Activated T-cell treated with anti-CD3 and anti-CD28 coated beads, Interleukin-2, amount 50 U/mL, for 72 hours (primary cell): ENCODE measurements at regions not wholly inside any gene's neighbourhood (a gene's known extent, or its start where the extent isn't known, plus 50 kb on each side); places are given as distances from the start of the nearest gene placed in this dataset.

ENCODE experiments used
- ATAC-seq, 2 donors: fragments of 150-1000 bp; cut with Tn5 transposase; replicated peaks in 1 of 2; 2 replicates each; pipeline ENCODE4 v1.10.0; 2021; ENCODE audit warnings: moderate library complexity in 2 of 2, mild to moderate bottlenecking in 1 of 2
- DNase-seq, 2 donors: peaks; one replicate each; pipeline ENCODE4 v3.0.0; 2021 to 2022; ENCODE audit warnings: mixed read lengths in 1 of 2
- H3K27ac Mint-ChIP-seq: one replicate; pipeline ENCODE4 v1.8.0; 2022; ENCODE audit warnings: mild to moderate bottlenecking, moderate library complexity, mixed read lengths
- H3K27me3 Mint-ChIP-seq: one replicate; pipeline ENCODE4 v1.8.0; 2022; ENCODE audit warnings: low read depth, mixed read lengths
- H3K36me3 Mint-ChIP-seq, 2 donors: one replicate each; pipeline ENCODE4 v1.8.0; 2022; ENCODE audit warnings: mixed read lengths in 2 of 2, mild to moderate bottlenecking in 1 of 2; ENCODE audit not compliant: insufficient read depth in 2 of 2
- H3K4me1 Mint-ChIP-seq: one replicate; pipeline ENCODE4 v1.8.0; 2022; ENCODE audit warnings: low read depth, mixed read lengths
- H3K4me3 Mint-ChIP-seq, 2 donors: one replicate each; pipeline ENCODE4 v1.8.0; 2022; ENCODE audit warnings: mild to moderate bottlenecking in 2 of 2, mixed read lengths in 2 of 2, moderate library complexity in 2 of 2
- H3K9me3 Mint-ChIP-seq, 2 donors: one replicate each; pipeline ENCODE4 v1.8.0; 2022; ENCODE audit warnings: mixed read lengths in 2 of 2

GRCh38 chr11:69968396-69969347 is 109.4 kb upstream of the ANO1 start:
- no peak for DNase-seq
- peaks cover 6% of the 10 kb centered on the region for H3K27me3 Mint-ChIP-seq
- H3K9me3 Mint-ChIP-seq = no peaks in the 10 kb centered on the region
- H3K27ac Mint-ChIP-seq = no peak overlapping the region
- no peak overlapping the region for H3K4me3 Mint-ChIP-seq
- H3K4me1 Mint-ChIP-seq = peaks cover 17% of the 10 kb centered on the region
- H3K36me3 Mint-ChIP-seq = no peaks in the 10 kb centered on the region
- ATAC-seq = no peak

- DNase-seq = peak in 1 of 2 donors; percentile 21
- no peak overlapping the region for H3K27ac Mint-ChIP-seq
- no peaks in the 10 kb centered on the region for H3K9me3 Mint-ChIP-seq
- ATAC-seq = peak in 1 of 2 donors; percentile 34
- peaks cover 17% of the 10 kb centered on the region for H3K4me1 Mint-ChIP-seq
- no peaks in the 10 kb centered on the region for H3K36me3 Mint-ChIP-seq
- H3K4me3 Mint-ChIP-seq = peak overlapping the region; percentile 2 to 77
- H3K27me3 Mint-ChIP-seq = peaks cover 6% of the 10 kb centered on the region
Measured at GRCh38 chr11:69969890-69970784, 108.0 kb upstream of the ANO1 start.

GRCh38 chr11:69970785-69971535 is 107.2 kb upstream of the ANO1 start:
- Mint-ChIP-seq H3K27ac (no peak overlapping the region), H3K27me3 (peaks cover 6% of the 10 kb centered on the region), H3K4me1 (peaks cover 17% of the 10 kb centered on the region), H3K36me3 (no peaks in the 10 kb centered on the region), H3K9me3 (no peaks in the 10 kb centered on the region), H3K4me3 (no peak overlapping the region)
- DNase-seq = no peak
- ATAC-seq = no peak

GRCh38 chr11:69971741-69972140 is 106.4 kb upstream of the ANO1 start:
- no peak overlapping the region for H3K4me3 Mint-ChIP-seq
- no peaks in the 10 kb centered on the region for H3K36me3 Mint-ChIP-seq
- H3K9me3 Mint-ChIP-seq = no peaks in the 10 kb centered on the region
- DNase-seq = no peak
- peak in 1 of 2 donors; percentile 44 for ATAC-seq
- H3K4me1 Mint-ChIP-seq = peaks cover 17% of the 10 kb centered on the region
- H3K27ac Mint-ChIP-seq = no peak overlapping the region
- peaks cover 6% of the 10 kb centered on the region for H3K27me3 Mint-ChIP-seq

- Mint-ChIP-seq H3K27me3 (peaks cover 6% of the 10 kb centered on the region), H3K27ac (no peak overlapping the region), H3K4me1 (peaks cover 17% of the 10 kb centered on the region), H3K4me3 (no peak overlapping the region), H3K36me3 (no peaks in the 10 kb centered on the region), H3K9me3 (no peaks in the 10 kb centered on the region)
- ATAC-seq (peak; percentile 44 to 58), DNase-seq (peak in 1 of 2 donors; percentile 3)
Measured at GRCh38 chr11:69972351-69972802, 105.7 kb upstream of the ANO1 start.

- DNase-seq (no peak), ATAC-seq (no peak)
- Mint-ChIP-seq H3K4me3 (no peak overlapping the region), H3K4me1 (peaks cover 15% of the 10 kb centered on the region), H3K27ac (no peak overlapping the region), H3K9me3 (no peaks in the 10 kb centered on the region), H3K36me3 (no peaks in the 10 kb centered on the region), H3K27me3 (peaks cover 2% of the 10 kb centered on the region)
Measured at GRCh38 chr11:69974528-69974927, 103.6 kb upstream of the ANO1 start.

- DNase-seq (no peak), ATAC-seq (no peak)
- Mint-ChIP-seq H3K27me3 (no peaks in the 10 kb centered on the region), H3K9me3 (no peaks in the 10 kb centered on the region), H3K36me3 (no peaks in the 10 kb centered on the region), H3K4me1 (peaks cover 5% of the 10 kb centered on the region), H3K27ac (no peak overlapping the region), H3K4me3 (no peak overlapping the region)
Measured at GRCh38 chr11:69975822-69976221, 102.3 kb upstream of the ANO1 start.

- no peaks in the 10 kb centered on the region for H3K4me1 Mint-ChIP-seq
- no peak overlapping the region for H3K4me3 Mint-ChIP-seq
Measured at GRCh38 chr11:69976794-69977193, 101.3 kb upstream of the ANO1 start.

GRCh38 chr11:69977951-69978350 is 100.2 kb upstream of the ANO1 start:
- Mint-ChIP-seq H3K9me3 (no peaks in the 10 kb centered on the region), H3K27me3 (peaks cover 10% of the 10 kb centered on the region), H3K4me3 (no peak overlapping the region), H3K4me1 (no peaks in the 10 kb centered on the region), H3K27ac (no peak overlapping the region), H3K36me3 (no peaks in the 10 kb centered on the region)
- no peak for DNase-seq
- ATAC-seq = no peak

More at GRCh38 chr11:69976794-69977193, 101.3 kb upstream of the ANO1 start:
- Mint-ChIP-seq H3K27me3 (no peaks in the 10 kb centered on the region), H3K9me3 (no peaks in the 10 kb centered on the region), H3K27ac (no peak overlapping the region), H3K36me3 (no peaks in the 10 kb centered on the region)
- no peak for DNase-seq
- ATAC-seq = no peak

GRCh38 chr11:69978841-69979614 is 99.1 kb upstream of the ANO1 start:
- H3K27ac Mint-ChIP-seq = no peak overlapping the region
- H3K36me3 Mint-ChIP-seq = no peaks in the 10 kb centered on the region
- peaks cover 20% of the 10 kb centered on the region for H3K27me3 Mint-ChIP-seq
- no peak overlapping the region for H3K4me3 Mint-ChIP-seq
- H3K9me3 Mint-ChIP-seq = no peaks in the 10 kb centered on the region
- H3K4me1 Mint-ChIP-seq = no peaks in the 10 kb centered on the region
- DNase-seq (no peak), ATAC-seq (no peak)

- Mint-ChIP-seq H3K27ac (no peak overlapping the region), H3K27me3 (peaks cover 27% of the 10 kb centered on the region), H3K4me3 (no peak overlapping the region), H3K36me3 (no peaks in the 10 kb centered on the region), H3K4me1 (no peaks in the 10 kb centered on the region), H3K9me3 (no peaks in the 10 kb centered on the region)
- DNase-seq = no peak
- no peak for ATAC-seq
Measured at GRCh38 chr11:69979632-69980031, 98.5 kb upstream of the ANO1 start.

GRCh38 chr11:69981119-69981784 is 96.9 kb upstream of the ANO1 start:
- Mint-ChIP-seq H3K9me3 (no peaks in the 10 kb centered on the region), H3K27ac (no peak overlapping the region), H3K27me3 (peaks cover 31% of the 10 kb centered on the region), H3K4me1 (no peaks in the 10 kb centered on the region), H3K36me3 (no peaks in the 10 kb centered on the region), H3K4me3 (no peak overlapping the region)
- DNase-seq (no peak), ATAC-seq (no peak)
